ENCODE measurements at regions not wholly inside any gene's neighbourhood (a gene's known extent, or its start where the extent isn't known, plus 50 kb on each side); places are given as distances from the start of the nearest gene placed in this dataset.

GRCh38 chr1:199312626-199313025, 673.8 kb downstream of the PTPRC start:
- intact Hi-C loops (cut with DNase I), result no loop called here
- 50% methylated on average over 2 of the region's 2 CpGs for WGBS
- Histone ChIP-seq H3K9me3 (no peaks in the 10 kb centered on the region), H3K27ac (replicated peaks in 1 of 4) (no peak overlapping the region), H3K36me3 (no peaks in the 10 kb centered on the region), H3K4me1 (no peaks in the 10 kb centered on the region), H3K4me3 (no peak overlapping the region), H3K27me3 (no peaks in the 10 kb centered on the region)
- DNase-seq (ENCODE audit: extremely low spot score), result no peak
- TF ChIP-seq POLR2AphosphoS5 (IDR thresholded peaks at IDR 0.05) (no peak), CTCF (IDR thresholded peaks at IDR 0.05) (no peak), EP300 (IDR thresholded peaks at IDR 0.05) (no peak), POLR2A (IDR thresholded peaks at IDR 0.05; ENCODE audit: low read depth) (no peak)

GRCh38 chr1:199313444-199313843, 674.6 kb downstream of the PTPRC start:
- Histone ChIP-seq H3K27ac (replicated peaks in 1 of 4) (no peak overlapping the region), H3K9me3 (no peaks in the 10 kb centered on the region), H3K4me3 (no peak overlapping the region), H3K4me1 (no peaks in the 10 kb centered on the region), H3K27me3 (no peaks in the 10 kb centered on the region), H3K36me3 (no peaks in the 10 kb centered on the region)
- intact Hi-C loops (cut with DNase I), result no loop called here
- WGBS, result 78% methylated on average over 2 of the region's 2 CpGs
- no peak for DNase-seq (ENCODE audit: extremely low spot score)
- TF ChIP-seq POLR2A (IDR thresholded peaks at IDR 0.05; ENCODE audit: low read depth) (no peak), POLR2AphosphoS5 (IDR thresholded peaks at IDR 0.05) (no peak), CTCF (IDR thresholded peaks at IDR 0.05) (no peak), EP300 (IDR thresholded peaks at IDR 0.05) (no peak)

- Histone ChIP-seq H3K27ac (replicated peaks in 1 of 4) (no peak overlapping the region), H3K4me1 (no peaks in the 10 kb centered on the region), H3K27me3 (no peaks in the 10 kb centered on the region), H3K9me3 (no peaks in the 10 kb centered on the region), H3K36me3 (no peaks in the 10 kb centered on the region), H3K4me3 (no peak overlapping the region)
- TF ChIP-seq POLR2AphosphoS5 (IDR thresholded peaks at IDR 0.05) (no peak), CTCF (IDR thresholded peaks at IDR 0.05) (no peak), EP300 (IDR thresholded peaks at IDR 0.05) (no peak), POLR2A (IDR thresholded peaks at IDR 0.05; ENCODE audit: low read depth) (no peak)
- no peak for DNase-seq (ENCODE audit: extremely low spot score)
- intact Hi-C loops (cut with DNase I), result no loop called here
- WGBS, result 91% methylated on average over 3 of the region's 3 CpGs
Measured at GRCh38 chr1:199319341-199319740, 680.5 kb downstream of the PTPRC start.

- no peaks in the 10 kb centered on the region for H3K36me3 ChIP-seq
- no peaks in the 10 kb centered on the region for H3K27me3 ChIP-seq
- no peak overlapping the region for H3K27ac ChIP-seq (replicated peaks in 1 of 4)
- intact Hi-C loops (cut with DNase I), result no loop called here
- WGBS, result 94% methylated on average over 1 of the region's 1 CpG
- H3K4me3 ChIP-seq, result no peak overlapping the region
- TF ChIP-seq EP300 (IDR thresholded peaks at IDR 0.05) (no peak), POLR2AphosphoS5 (IDR thresholded peaks at IDR 0.05) (no peak), CTCF (IDR thresholded peaks at IDR 0.05) (no peak), POLR2A (IDR thresholded peaks at IDR 0.05; ENCODE audit: low read depth) (no peak)
- peaks cover 0 to 4% (median 0%) of the 10 kb centered on the region in 4 donors for H3K9me3 ChIP-seq
- no peak for DNase-seq (ENCODE audit: extremely low spot score)
- no peaks in the 10 kb centered on the region for H3K4me1 ChIP-seq
Measured at GRCh38 chr1:199322278-199322677, 683.4 kb downstream of the PTPRC start.

GRCh38 chr1:199333180-199333579, 694.3 kb upstream of the NR5A2 start:
- intact Hi-C loops (cut with DNase I), result no loop called here
- TF ChIP-seq POLR2A (IDR thresholded peaks at IDR 0.05; ENCODE audit: low read depth) (no peak), CTCF (IDR thresholded peaks at IDR 0.05) (no peak), POLR2AphosphoS5 (IDR thresholded peaks at IDR 0.05) (no peak), EP300 (IDR thresholded peaks at IDR 0.05) (no peak)
- Histone ChIP-seq H3K4me3 (no peak overlapping the region), H3K27me3 (no peaks in the 10 kb centered on the region), H3K36me3 (no peaks in the 10 kb centered on the region), H3K9me3 (no peaks in the 10 kb centered on the region), H3K27ac (replicated peaks in 1 of 4) (no peak overlapping the region), H3K4me1 (peaks cover 0 to 8% (median 0%) of the 10 kb centered on the region in 4 donors)
- DNase-seq (ENCODE audit: extremely low spot score), result no peak
- 93% methylated on average over 3 of the region's 3 CpGs for WGBS
